ENCODE measurements at regions not wholly inside any gene's neighbourhood (a gene's known extent, or its start where the extent isn't known, plus 50 kb on each side); places are given as distances from the start of the nearest gene placed in this dataset.

GRCh38 chr4:136307765-136308164 is 1224.5 kb downstream of the PCDH18 start:
- no peaks in the 10 kb centered on the region for H3K4me1 ChIP-seq (ENCODE audit: insufficient read depth, low read length, severe bottlenecking)
- no peak overlapping the region for H3K9ac ChIP-seq (ENCODE audit: low read length)
- no peak overlapping the region for H3K27ac ChIP-seq (ENCODE audit: low read depth, low read length, poor library complexity, severe bottlenecking)
- H3F3A ChIP-seq (ENCODE audit: insufficient read depth, low read length) = no peaks in the 10 kb centered on the region
- H3K4me3 ChIP-seq (ENCODE audit: low read depth, low read length, poor library complexity, severe bottlenecking) = no peak overlapping the region
- H2AFZ ChIP-seq (ENCODE audit: low read length) = no peak overlapping the region
- TF ChIP-seq EZH2 (IDR thresholded peaks at IDR 0.05; ENCODE audit: borderline replicate concordance, low read length) = no peak
- no peak for TF ChIP-seq CTCF (IDR thresholded peaks at IDR 0.05; ENCODE audit: low read length)
- H4K20me1 ChIP-seq (ENCODE audit: insufficient read depth, low read length) = no peaks in the 10 kb centered on the region
- no peaks in the 10 kb centered on the region for H3K9me2 ChIP-seq (ENCODE audit: low read depth, low read length)
- H3K4me2 ChIP-seq (ENCODE audit: low read length) = no peak overlapping the region
- H3K9me3 ChIP-seq (ENCODE audit: low read length) = no peaks in the 10 kb centered on the region
- H3K79me2 ChIP-seq (ENCODE audit: insufficient read depth, low read length) = no peaks in the 10 kb centered on the region
- no peaks in the 10 kb centered on the region for H3K36me3 ChIP-seq (ENCODE audit: insufficient read depth, low read length)
- H3K27me3 ChIP-seq (ENCODE audit: insufficient read depth, low read length) = no peaks in the 10 kb centered on the region

GRCh38 chr4:136306361-136306760 is 1225.9 kb downstream of the PCDH18 start:
- H3K79me2 ChIP-seq (ENCODE audit: insufficient read depth, low read length) = no peaks in the 10 kb centered on the region
- H3K27ac ChIP-seq (ENCODE audit: low read depth, low read length, poor library complexity, severe bottlenecking) = no peak overlapping the region
- H3K9me2 ChIP-seq (ENCODE audit: low read depth, low read length) = no peaks in the 10 kb centered on the region
- no peak overlapping the region for H3K4me2 ChIP-seq (ENCODE audit: low read length)
- no peak overlapping the region for H3K4me3 ChIP-seq (ENCODE audit: low read depth, low read length, poor library complexity, severe bottlenecking)
- H3K9ac ChIP-seq (ENCODE audit: low read length) = no peak overlapping the region
- no peak overlapping the region for H2AFZ ChIP-seq (ENCODE audit: low read length)
- H3K36me3 ChIP-seq (ENCODE audit: insufficient read depth, low read length) = no peaks in the 10 kb centered on the region
- H3K27me3 ChIP-seq (ENCODE audit: insufficient read depth, low read length) = no peaks in the 10 kb centered on the region
- no peaks in the 10 kb centered on the region for H3K9me3 ChIP-seq (ENCODE audit: low read length)
- no peaks in the 10 kb centered on the region for H3K4me1 ChIP-seq (ENCODE audit: insufficient read depth, low read length, severe bottlenecking)
- H3F3A ChIP-seq (ENCODE audit: insufficient read depth, low read length) = no peaks in the 10 kb centered on the region
- TF ChIP-seq EZH2 (IDR thresholded peaks at IDR 0.05; ENCODE audit: borderline replicate concordance, low read length) = no peak
- no peak for TF ChIP-seq CTCF (IDR thresholded peaks at IDR 0.05; ENCODE audit: low read length)
- no peaks in the 10 kb centered on the region for H4K20me1 ChIP-seq (ENCODE audit: insufficient read depth, low read length)

- Histone ChIP-seq H2AFZ (ENCODE audit: low read length) (no peak overlapping the region), H3K4me2 (ENCODE audit: low read length) (no peak overlapping the region), H3F3A (ENCODE audit: insufficient read depth, low read length) (no peaks in the 10 kb centered on the region), H3K9me3 (ENCODE audit: low read length) (no peaks in the 10 kb centered on the region), H3K27ac (ENCODE audit: low read depth, low read length, poor library complexity, severe bottlenecking) (no peak overlapping the region), H3K4me3 (ENCODE audit: low read depth, low read length, poor library complexity, severe bottlenecking) (no peak overlapping the region), H3K79me2 (ENCODE audit: insufficient read depth, low read length) (no peaks in the 10 kb centered on the region), H3K27me3 (ENCODE audit: insufficient read depth, low read length) (no peaks in the 10 kb centered on the region), H3K4me1 (ENCODE audit: insufficient read depth, low read length, severe bottlenecking) (no peaks in the 10 kb centered on the region), H3K9me2 (ENCODE audit: low read depth, low read length) (no peaks in the 10 kb centered on the region), H3K9ac (ENCODE audit: low read length) (no peak overlapping the region), H4K20me1 (ENCODE audit: insufficient read depth, low read length) (no peaks in the 10 kb centered on the region), H3K36me3 (ENCODE audit: insufficient read depth, low read length) (no peaks in the 10 kb centered on the region)
- no peak for TF ChIP-seq EZH2 (IDR thresholded peaks at IDR 0.05; ENCODE audit: borderline replicate concordance, low read length)
- no peak for TF ChIP-seq CTCF (IDR thresholded peaks at IDR 0.05; ENCODE audit: low read length)
Measured at GRCh38 chr4:136302566-136302965, 1229.7 kb downstream of the PCDH18 start.

Data from OCI-LY1 (cell line).